ACHN (cell line): ENCODE measurements at regions not wholly inside any gene's neighbourhood (a gene's known extent, or its start where the extent isn't known, plus 50 kb on each side); places are given as distances from the start of the nearest gene placed in this dataset.
"Not testable (repeated sequence)": the region's sequence is repeated elsewhere in the genome, so short reads cannot be mapped to it uniquely, and the experiment has no call there.

Experiments used
- DNase-seq: peaks from one replicate; pipeline ENCODE4 v3.0.0-alpha.2; 2015
- in situ Hi-C: cut with HindIII; loops from 2 replicates; pipeline ENCODE4 v1.10.0; 2017; ENCODE audit warnings: low sequenced_read_pairs, low pct_ligation_motif_present, low pct_unique_long_range_greater_than_20kb

- in situ Hi-C loops, DNase-seq: not testable (repeated sequence)
These were observed 52.2 kb downstream of the HOXC4 start for GRCh38 chr12:54105809-54106208.

DNA sequence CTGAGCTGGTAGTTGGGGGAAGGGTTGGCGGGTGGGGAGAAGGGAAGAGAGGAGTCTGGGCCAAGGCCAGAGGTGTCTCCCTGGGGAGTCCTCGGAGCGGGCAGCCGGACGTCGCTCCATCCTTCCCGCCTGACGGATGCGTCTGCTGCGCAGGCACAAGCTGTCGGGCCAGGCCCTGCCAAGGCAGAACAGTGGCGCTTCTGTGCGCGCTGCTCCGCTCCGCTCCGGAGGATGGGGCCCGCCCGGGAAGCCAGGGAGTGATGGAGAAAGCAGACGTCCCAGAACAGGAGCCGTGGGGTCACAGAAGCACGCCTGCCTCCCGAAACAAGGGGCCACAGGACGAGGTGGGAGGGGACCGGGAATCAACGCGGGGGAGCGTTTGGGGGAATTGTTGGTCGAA, 52.6 kb downstream of the HOXC4 start:
- DNase-seq, in situ Hi-C loops: not testable (repeated sequence)

GRCh38 chr12:54106803-54107579, 53.4 kb downstream of the HOXC4 start:
- in situ Hi-C loops, DNase-seq: not testable (repeated sequence)

GRCh38 chr12:54112336-54112735, 58.7 kb downstream of the HOXC4 start:
- DNase-seq, in situ Hi-C loops: not testable (repeated sequence)

GRCh38 chr12:54116055-54116454, 62.4 kb downstream of the HOXC4 start:
- DNase-seq, result peak; percentile 48
- in situ Hi-C loops, result not testable (repeated sequence)

DNA sequence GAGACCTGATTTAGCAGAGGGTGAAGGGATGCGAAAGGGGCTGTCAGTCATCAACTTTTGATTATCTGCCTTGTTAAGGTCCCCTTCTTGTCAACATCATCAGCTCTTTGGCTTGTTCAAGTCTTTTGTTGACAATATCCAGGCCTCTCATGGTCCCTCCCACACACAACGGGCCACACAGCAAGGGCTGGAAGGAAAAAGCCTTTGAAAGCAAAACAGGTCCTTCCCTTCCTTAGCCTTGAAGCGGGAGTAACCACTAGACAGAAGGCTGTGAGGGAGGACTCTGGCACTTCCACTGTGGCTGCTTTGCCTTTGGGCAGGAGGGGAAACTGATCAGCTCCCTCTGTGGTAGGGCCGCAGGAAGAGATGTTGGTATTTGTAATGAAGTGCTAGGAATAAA, 63.8 kb downstream of the HOXC4 start:
- DNase-seq, in situ Hi-C loops: not testable (repeated sequence)

DNA sequence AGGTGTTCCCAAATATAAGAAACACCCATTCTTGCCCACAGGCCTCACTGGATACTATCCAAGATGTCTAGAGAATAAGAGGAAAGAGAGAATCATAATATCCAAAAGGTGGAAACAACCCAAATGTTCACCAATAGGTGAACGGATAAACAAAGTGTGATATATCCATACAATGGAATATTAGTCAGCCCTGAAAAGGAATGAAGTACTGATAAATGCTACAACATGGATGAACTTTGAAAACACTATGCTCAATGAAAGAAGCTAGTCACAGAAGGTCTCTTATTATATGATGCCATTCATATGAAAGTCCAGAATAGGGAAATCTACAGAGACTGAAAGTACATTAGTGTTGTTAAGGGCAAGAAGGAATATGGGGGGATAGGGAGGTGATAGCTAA, 65.4 kb downstream of the HOXC4 start:
- DNase-seq, in situ Hi-C loops: not testable (repeated sequence)

DNA sequence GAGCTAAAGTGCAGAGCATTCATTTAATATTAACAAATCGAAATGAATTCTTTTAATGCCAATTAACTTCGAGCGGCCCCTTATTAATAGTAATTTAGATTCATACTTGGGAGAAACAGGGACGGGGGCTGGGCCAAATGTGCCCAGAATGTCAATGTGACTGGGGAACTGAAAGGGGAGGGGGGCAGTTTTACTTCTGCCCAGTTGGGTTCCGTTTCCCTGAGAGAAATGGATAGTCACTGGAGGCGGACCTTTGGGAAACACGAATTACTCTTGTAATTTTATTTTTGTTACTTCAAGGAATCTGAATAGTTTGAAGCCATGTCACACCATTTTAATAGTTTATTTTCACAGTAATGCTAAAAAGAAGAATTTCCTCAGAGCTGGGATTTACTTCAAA, 64.8 kb downstream of the SMUG1 start:
- in situ Hi-C loops, DNase-seq: not testable (repeated sequence)

DNA sequence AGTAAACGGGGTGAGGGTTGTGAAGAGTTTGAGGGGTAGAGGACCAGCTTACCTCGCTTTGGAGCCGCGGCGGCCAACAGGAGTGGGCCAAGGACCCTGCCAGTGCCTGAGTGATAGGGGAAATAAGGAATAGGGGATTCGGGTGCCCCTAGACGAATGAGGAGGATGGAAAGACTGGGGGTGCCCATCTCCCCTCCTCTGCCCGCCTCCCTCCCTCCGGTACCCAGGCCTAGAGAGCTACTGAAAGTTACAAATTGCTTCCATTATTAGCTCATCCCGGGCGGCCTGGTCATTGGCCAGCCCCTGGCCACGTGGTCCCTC, 63.1 kb downstream of the SMUG1 start:
- in situ Hi-C loops, DNase-seq: not testable (repeated sequence)

DNA sequence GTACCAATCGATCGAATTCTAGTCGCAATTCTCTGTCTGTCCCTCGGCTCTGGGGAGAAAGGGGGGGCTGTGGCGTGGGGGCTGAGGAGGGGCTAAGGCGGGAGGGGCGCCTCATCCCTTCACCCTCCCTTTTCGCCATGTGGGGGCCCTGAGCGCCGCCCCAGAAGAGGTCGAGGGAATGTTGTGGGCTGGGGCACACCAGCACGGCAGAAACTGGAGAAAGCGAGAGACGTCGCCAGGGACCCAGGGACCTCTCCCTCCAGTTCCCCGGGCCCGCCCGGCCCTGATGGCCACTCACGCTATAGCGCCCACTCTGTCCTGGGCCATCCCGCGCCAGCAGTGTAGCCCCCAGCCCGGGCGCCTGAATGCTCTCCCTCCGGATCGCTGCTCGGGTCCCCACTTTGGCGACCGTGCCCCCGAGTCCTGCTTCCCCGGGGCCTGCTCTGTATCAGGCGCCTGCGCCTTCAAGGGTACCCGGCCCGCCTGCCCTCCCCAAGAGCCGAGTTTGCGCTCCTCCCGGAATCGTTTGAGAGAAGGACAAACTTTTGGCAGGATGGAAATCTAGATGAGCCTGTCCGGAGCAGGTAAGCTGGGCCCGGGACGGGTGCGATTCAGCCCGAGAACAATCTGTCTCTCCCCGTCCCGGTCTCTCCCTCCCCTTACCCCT, 62.6 kb downstream of the SMUG1 start:
- in situ Hi-C loops, result no loop called here
- DNase-seq, result peak; percentile 41

GRCh38 chr12:54126696-54127537, 61.9 kb downstream of the SMUG1 start:
- in situ Hi-C loops, result no loop called here
- peak; percentile 76 for DNase-seq

- DNase-seq, result no peak
- in situ Hi-C loops, result no loop called here
These were observed 61.1 kb downstream of the SMUG1 start for GRCh38 chr12:54127538-54128259.

DNA sequence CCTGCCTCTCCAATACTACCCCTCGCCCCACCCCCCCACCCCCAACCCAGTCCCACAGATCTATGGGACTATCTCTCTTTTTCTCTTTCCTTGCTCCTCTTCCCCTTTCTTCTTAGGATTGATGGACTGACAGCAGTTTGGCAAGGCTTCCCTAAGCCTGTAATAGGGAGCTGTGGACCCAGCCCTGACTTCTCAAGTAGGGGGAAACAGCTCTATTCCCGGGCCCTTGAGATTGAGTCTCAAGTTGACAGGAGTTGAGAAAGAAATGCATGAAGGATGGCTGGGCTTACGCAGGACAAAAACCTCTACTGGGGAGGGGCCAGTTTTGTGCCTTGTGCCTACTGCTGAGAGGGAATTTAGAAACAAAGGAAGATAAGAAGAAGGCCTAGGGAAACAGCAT, 60.4 kb downstream of the SMUG1 start:
- DNase-seq, result no peak

DNA sequence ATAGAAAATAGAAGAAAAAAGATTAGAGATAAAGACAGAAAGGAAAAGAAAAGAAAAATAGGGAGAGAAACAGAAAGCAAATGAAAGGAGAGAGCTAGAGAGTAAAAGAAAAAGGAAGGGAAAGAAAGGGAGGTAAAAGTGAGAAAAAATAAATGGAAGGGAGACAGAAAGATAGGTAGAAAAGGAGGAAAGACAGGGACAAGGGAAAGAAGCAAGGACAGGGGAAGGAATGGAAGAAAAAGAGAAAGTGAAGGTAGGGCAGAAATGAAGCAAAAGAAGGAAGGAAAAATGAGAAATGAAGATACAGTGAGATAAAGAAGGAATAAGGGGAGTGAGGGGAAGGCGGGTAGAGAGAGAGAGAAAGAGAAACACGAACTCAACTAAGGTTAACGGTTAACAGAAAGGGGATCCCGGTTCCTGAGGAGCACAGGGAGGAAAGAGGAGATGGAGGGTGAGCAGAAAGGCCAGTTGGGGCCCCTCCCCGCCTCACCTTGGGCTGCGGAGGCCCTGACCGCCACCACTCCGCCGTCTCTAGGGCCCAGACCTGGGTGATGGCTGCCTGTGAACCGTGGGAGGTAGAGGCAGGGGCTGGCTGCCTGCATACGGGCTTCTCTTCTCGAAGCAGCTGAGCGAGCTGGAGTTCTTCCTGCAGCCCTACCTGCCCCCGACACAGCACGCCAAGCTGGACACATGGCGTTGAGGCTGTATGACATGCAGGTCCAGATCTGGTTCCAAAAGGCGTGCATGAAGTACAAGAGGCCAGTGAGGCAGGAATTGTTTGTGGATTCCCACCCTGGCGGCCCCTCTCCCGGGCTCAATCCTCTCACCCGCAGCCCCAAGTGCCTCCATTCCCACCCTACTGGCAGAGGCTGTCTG, 59.5 kb downstream of the SMUG1 start:
- DNase-seq, result no peak
- in situ Hi-C loops, result no loop called here

More for the DNA sequence above, 60.4 kb downstream of the SMUG1 start:
- in situ Hi-C loops, result no loop called here
